Smooth muscle cell (in vitro differentiated cells): ENCODE measurements at regions not wholly inside any gene's neighbourhood (a gene's known extent, or its start where the extent isn't known, plus 50 kb on each side); places are given as distances from the start of the nearest gene placed in this dataset.

Experiments used
- DNase-seq: peaks from one replicate; lab custom pipeline; 2025; ENCODE audit not compliant: unreplicated experiment; lab: John Stamatoyannopoulos, UW
- H2AFZ ChIP-seq: fragments of 200-600 bp; sonication (generic); 2 replicates; pipeline ENCODE4 v1.6.0; 2016; ENCODE audit warnings: antibody characterized with exemption, low read depth, mild to moderate bottlenecking
- H3F3A ChIP-seq: fragments of 200-600 bp; sonication (generic); 2 replicates; pipeline ENCODE4 v1.6.0; 2017; ENCODE audit warnings: antibody characterized with exemption, low read depth
- H3K27ac ChIP-seq: fragments of 200-600 bp; sonication (generic); 2 replicates; pipeline ENCODE4 v1.5.1; 2016; ENCODE audit warnings: low read depth, mild to moderate bottlenecking
- H3K27me3 ChIP-seq: fragments of 200-600 bp; sonication (generic); 2 replicates; pipeline ENCODE4 v1.6.1; 2016; ENCODE audit warnings: low read depth, mild to moderate bottlenecking
- H3K36me3 ChIP-seq: fragments of 200-600 bp; sonication (generic); 2 replicates; pipeline ENCODE4 v1.5.1; 2016; ENCODE audit warnings: low read depth
- H3K4me1 ChIP-seq: fragments of 200-600 bp; sonication (generic); 2 replicates; pipeline ENCODE4 v1.5.1; 2016; ENCODE audit warnings: low read depth
- H3K4me2 ChIP-seq: fragments of 200-600 bp; sonication (generic); 2 replicates; pipeline ENCODE4 v1.6.0; 2016; ENCODE audit warnings: mild to moderate bottlenecking
- H3K4me3 ChIP-seq: fragments of 200-600 bp; sonication (generic); 2 replicates; pipeline ENCODE4 v1.5.1; 2016; ENCODE audit warnings: mild to moderate bottlenecking
- H3K79me2 ChIP-seq: fragments of 200-600 bp; sonication (generic); 2 replicates; pipeline ENCODE4 v1.6.0; 2016; ENCODE audit warnings: low read depth, mild to moderate bottlenecking
- H3K9ac ChIP-seq: fragments of 200-600 bp; sonication (generic); 2 replicates; pipeline ENCODE4 v1.6.0; 2016; ENCODE audit warnings: low read depth
- H3K9me3 ChIP-seq: fragments of 200-600 bp; sonication (generic); replicated peaks from 2 replicates; pipeline ENCODE4 v1.5.1; 2016; ENCODE audit warnings: low read depth
- H4K20me1 ChIP-seq: fragments of 200-600 bp; sonication (generic); 2 replicates; pipeline ENCODE4 v1.6.0; 2016; ENCODE audit warnings: low read depth
- WGBS: methylation state at CpG from one replicate; pipeline ENCODE4 v1.1.7; 2016; ENCODE audit warnings: low lambda C conversion rate; 5-methylcytosine and 5-hydroxymethylcytosine counted together
- TF ChIP-seq, protein P1 (sequence below): fragments of 200-600 bp; sonication (generic); IDR thresholded peaks from 2 replicates; pipeline ENCODE4 v1.5.1; 2017; ENCODE audit warnings: borderline replicate concordance, mild to moderate bottlenecking, antibody characterized with exemption; ENCODE audit not compliant: insufficient read depth, poor library complexity, severe bottlenecking

DNA sequence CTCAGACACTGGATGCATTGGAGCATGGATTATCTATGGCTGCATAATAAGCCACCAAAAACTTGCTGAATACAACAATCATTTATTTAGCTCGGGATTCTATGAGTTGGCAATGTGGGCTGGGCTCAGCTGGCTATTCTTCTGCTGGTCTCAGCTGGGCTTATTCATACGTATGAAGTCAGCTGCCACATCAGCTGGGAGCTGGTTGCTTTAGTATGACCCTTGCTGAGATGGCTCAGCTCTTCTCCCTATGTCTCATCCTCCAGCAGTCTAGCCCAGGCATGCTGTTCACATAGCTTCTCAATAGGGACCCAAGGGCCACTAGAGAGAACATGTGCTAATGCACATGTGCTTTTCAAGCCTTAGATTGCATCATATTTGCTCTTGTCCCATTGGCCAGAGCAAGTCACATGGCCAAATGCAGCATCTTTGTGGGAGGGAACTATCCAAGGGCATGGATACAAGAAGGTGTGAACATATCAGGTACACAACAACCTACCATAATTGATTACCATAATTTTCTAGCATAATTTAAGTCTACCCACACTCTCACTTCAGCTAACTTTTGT lies 444.6 kb downstream of the KIF16B start:
- no peaks in the 10 kb centered on the region for H3K4me1 ChIP-seq
- TF ChIP-seq, protein P1, sequence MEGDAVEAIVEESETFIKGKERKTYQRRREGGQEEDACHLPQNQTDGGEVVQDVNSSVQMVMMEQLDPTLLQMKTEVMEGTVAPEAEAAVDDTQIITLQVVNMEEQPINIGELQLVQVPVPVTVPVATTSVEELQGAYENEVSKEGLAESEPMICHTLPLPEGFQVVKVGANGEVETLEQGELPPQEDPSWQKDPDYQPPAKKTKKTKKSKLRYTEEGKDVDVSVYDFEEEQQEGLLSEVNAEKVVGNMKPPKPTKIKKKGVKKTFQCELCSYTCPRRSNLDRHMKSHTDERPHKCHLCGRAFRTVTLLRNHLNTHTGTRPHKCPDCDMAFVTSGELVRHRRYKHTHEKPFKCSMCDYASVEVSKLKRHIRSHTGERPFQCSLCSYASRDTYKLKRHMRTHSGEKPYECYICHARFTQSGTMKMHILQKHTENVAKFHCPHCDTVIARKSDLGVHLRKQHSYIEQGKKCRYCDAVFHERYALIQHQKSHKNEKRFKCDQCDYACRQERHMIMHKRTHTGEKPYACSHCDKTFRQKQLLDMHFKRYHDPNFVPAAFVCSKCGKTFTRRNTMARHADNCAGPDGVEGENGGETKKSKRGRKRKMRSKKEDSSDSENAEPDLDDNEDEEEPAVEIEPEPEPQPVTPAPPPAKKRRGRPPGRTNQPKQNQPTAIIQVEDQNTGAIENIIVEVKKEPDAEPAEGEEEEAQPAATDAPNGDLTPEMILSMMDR: no peak

DNA sequence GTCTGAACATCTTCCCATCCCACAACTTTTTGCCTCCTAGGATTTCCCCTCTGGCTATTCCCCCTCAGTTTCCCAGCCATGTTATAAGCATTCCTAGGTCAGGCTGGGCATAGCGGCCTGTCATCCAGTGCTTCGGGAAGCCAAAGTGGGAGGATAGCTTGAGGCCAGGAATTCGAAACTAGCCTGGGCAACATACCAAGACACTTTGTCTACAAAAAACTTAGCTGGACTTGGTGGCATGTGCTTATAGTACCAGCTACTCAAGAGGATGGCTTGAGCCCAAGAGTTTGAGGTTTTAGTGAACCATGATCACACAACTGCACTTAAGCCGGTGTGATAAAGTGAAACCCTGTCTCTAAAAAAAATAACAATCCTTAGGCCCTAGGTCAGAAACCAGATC lies 447.4 kb downstream of the KIF16B start:
- no peaks in the 10 kb centered on the region for H3K9me3 ChIP-seq
- H3F3A ChIP-seq: no peaks in the 10 kb centered on the region
- no peaks in the 10 kb centered on the region for H3K79me2 ChIP-seq
- H3K27me3 ChIP-seq: peaks cover 24% of the 10 kb centered on the region
- H2AFZ ChIP-seq: no peak overlapping the region
- no peaks in the 10 kb centered on the region for H3K4me1 ChIP-seq
- no peak overlapping the region for H3K27ac ChIP-seq
- no peak overlapping the region for H3K4me2 ChIP-seq
- H3K4me3 ChIP-seq: no peak overlapping the region
- no peak for DNase-seq
- H4K20me1 ChIP-seq: no peaks in the 10 kb centered on the region
- H3K9ac ChIP-seq: no peak overlapping the region
- TF ChIP-seq, protein P1: no peak
- H3K36me3 ChIP-seq: no peaks in the 10 kb centered on the region
- WGBS: 78% methylated on average over 4 of the region's 4 CpGs

More for the DNA sequence above, 444.6 kb downstream of the KIF16B start:
- Histone ChIP-seq H3K9ac (no peak overlapping the region), H3K36me3 (no peaks in the 10 kb centered on the region), H3K27me3 (peaks cover under 1% of the 10 kb centered on the region), H3K4me2 (no peak overlapping the region), H3F3A (no peaks in the 10 kb centered on the region), H2AFZ (no peak overlapping the region), H3K4me3 (no peak overlapping the region), H3K27ac (no peak overlapping the region), H4K20me1 (no peaks in the 10 kb centered on the region), H3K9me3 (no peaks in the 10 kb centered on the region), H3K79me2 (no peaks in the 10 kb centered on the region)
- WGBS: 94% methylated on average over 2 of the region's 2 CpGs
- DNase-seq: no peak

DNA sequence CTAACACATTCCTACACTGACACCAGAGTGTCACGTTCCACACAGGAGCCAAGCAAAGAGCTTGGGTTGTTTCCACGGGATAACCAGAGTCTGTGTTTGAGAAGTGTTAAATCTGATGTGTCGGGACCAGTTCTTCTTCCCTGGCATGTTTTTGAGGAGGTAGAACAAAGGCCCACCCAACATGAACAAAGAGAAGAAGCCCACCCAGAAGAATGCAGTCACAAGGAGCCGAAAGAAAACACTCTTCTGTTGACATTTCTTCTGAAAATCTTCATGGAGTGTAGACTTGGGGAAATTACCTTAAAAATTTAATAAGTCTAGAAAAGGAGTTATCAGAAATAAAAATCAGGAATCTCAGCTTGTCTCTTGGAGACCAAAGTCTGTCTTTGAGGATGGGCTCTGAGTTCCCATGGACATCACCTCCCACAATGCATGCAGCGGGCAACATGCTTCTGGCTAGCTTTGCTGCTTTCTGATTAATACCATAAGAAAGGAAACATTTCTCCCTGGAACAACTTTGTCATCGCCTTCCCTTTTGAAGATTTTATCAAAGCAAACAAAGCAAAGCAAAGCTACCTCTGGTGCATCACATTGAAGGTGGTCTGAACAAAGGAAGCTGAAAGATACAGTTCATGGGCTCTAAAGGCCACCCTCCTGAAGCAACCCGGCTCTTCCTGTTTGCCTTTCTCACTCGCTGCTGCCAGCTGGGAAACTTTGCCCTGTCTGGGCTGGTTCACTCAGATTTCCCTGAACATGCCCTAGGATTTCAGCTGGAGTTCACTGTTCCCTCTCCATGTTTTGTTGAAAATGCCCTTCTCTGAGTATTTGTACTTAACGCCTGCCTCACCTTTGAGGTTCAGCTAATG lies 448.1 kb downstream of the KIF16B start:
- TF ChIP-seq, protein P1: no peak
- Histone ChIP-seq H3F3A (no peaks in the 10 kb centered on the region), H4K20me1 (no peaks in the 10 kb centered on the region), H2AFZ (no peak overlapping the region), H3K9ac (no peak overlapping the region), H3K79me2 (no peaks in the 10 kb centered on the region), H3K27me3 (peaks cover 26% of the 10 kb centered on the region), H3K4me1 (no peaks in the 10 kb centered on the region), H3K27ac (no peak overlapping the region), H3K36me3 (no peaks in the 10 kb centered on the region), H3K9me3 (no peaks in the 10 kb centered on the region), H3K4me3 (no peak overlapping the region), H3K4me2 (no peak overlapping the region)
- no peak for DNase-seq
- 94% methylated on average over 9 of the region's 9 CpGs for WGBS

DNA sequence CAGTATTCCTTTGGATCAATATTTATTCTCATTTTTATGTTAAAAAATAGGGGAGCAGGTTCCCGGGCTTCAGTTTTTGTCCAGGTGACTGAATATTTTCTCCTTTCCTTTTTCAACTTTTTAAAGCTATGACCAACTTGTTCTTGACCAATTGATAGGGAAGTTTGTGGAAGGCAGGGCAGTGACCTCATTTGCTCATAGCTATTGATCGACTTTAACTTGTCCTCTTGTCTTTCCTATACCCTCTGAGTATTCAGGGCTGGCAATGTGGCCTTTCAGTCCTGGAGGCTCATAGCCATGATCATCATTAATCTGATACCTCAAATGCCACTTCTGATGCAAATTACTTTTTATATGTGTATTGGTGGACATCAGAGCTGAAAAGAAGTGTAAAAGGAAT lies 448.8 kb downstream of the KIF16B start:
- WGBS: 97% methylated on average over 2 of the region's 2 CpGs

More for the DNA sequence above, 448.8 kb downstream of the KIF16B start:
- no peak overlapping the region for H3K27ac ChIP-seq
- no peaks in the 10 kb centered on the region for H3K79me2 ChIP-seq
- no peak overlapping the region for H3K9ac ChIP-seq
- no peak overlapping the region for H3K4me3 ChIP-seq
- H3K9me3 ChIP-seq: no peaks in the 10 kb centered on the region
- DNase-seq: no peak
- no peak overlapping the region for H2AFZ ChIP-seq
- TF ChIP-seq, protein P1: no peak
- H3K4me1 ChIP-seq: no peaks in the 10 kb centered on the region
- no peaks in the 10 kb centered on the region for H4K20me1 ChIP-seq
- no peak overlapping the region for H3K4me2 ChIP-seq
- no peaks in the 10 kb centered on the region for H3K36me3 ChIP-seq
- peaks cover 26% of the 10 kb centered on the region for H3K27me3 ChIP-seq
- no peaks in the 10 kb centered on the region for H3F3A ChIP-seq
